ENCODE measurements at regions not wholly inside any gene's neighbourhood (a gene's known extent, or its start where the extent isn't known, plus 50 kb on each side); places are given as distances from the start of the nearest gene placed in this dataset.

DNA sequence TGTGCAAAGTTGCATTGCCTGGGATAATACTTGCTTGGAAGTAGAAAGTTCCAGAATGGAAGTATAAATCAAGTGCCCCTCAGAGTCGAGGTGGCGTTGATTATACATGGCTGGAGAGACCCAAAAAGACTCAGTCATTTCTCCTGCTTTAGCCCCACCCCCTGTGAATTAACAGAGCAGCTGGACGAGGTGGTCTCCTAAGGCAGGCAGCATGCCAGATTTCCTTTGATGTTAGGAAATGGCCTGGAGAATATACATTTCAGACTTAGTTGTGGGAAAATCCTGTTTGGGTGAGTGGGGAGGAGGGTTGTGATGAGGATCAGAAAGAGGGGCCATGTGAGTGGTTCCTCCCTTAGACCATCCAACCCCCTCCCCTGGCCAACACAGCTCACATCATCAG, 406.1 kb upstream of the TMPO start:
- in situ Hi-C loops (cut with MboI; ENCODE audit: low sequenced_read_pairs in 4 of 4): no loop called here
- intact Hi-C loops (cut with DNase I; ENCODE audit: low total_unique reads): no loop called here
- no peak overlapping the region for H3K4me3 ChIP-seq
- TF ChIP-seq, protein P1, sequence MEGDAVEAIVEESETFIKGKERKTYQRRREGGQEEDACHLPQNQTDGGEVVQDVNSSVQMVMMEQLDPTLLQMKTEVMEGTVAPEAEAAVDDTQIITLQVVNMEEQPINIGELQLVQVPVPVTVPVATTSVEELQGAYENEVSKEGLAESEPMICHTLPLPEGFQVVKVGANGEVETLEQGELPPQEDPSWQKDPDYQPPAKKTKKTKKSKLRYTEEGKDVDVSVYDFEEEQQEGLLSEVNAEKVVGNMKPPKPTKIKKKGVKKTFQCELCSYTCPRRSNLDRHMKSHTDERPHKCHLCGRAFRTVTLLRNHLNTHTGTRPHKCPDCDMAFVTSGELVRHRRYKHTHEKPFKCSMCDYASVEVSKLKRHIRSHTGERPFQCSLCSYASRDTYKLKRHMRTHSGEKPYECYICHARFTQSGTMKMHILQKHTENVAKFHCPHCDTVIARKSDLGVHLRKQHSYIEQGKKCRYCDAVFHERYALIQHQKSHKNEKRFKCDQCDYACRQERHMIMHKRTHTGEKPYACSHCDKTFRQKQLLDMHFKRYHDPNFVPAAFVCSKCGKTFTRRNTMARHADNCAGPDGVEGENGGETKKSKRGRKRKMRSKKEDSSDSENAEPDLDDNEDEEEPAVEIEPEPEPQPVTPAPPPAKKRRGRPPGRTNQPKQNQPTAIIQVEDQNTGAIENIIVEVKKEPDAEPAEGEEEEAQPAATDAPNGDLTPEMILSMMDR (IDR thresholded peaks at IDR 0.05 in 4 of 5, conservative IDR thresholded peaks at IDR 0.05 in 1 of 5): no peak
- no peak for TF ChIP-seq POLR2A (IDR thresholded peaks at IDR 0.05)
- no peak for ATAC-seq
- no peak overlapping the region for H3K27ac ChIP-seq
- H3K36me3 ChIP-seq: no peaks in the 10 kb centered on the region
- H3K4me1 ChIP-seq: no peaks in the 10 kb centered on the region
- no peaks in the 10 kb centered on the region for H3K27me3 ChIP-seq
- no peaks in the 10 kb centered on the region for H3K9me3 ChIP-seq
- DNase-seq: no peak

GRCh38 chr12:98110536-98110935, 404.9 kb upstream of the TMPO start:
- Histone ChIP-seq H3K27ac (no peak overlapping the region), H3K9me3 (no peaks in the 10 kb centered on the region), H3K27me3 (no peaks in the 10 kb centered on the region), H3K4me3 (no peak overlapping the region), H3K4me1 (no peaks in the 10 kb centered on the region), H3K36me3 (no peaks in the 10 kb centered on the region)
- intact Hi-C loops (cut with DNase I; ENCODE audit: low total_unique reads): no loop called here
- in situ Hi-C loops (cut with MboI; ENCODE audit: low sequenced_read_pairs in 4 of 4): no loop called here
- DNase-seq: no peak
- ATAC-seq: no peak
- no peak for TF ChIP-seq POLR2A (IDR thresholded peaks at IDR 0.05)
- TF ChIP-seq, protein P1 (IDR thresholded peaks at IDR 0.05 in 4 of 5, conservative IDR thresholded peaks at IDR 0.05 in 1 of 5): no peak

- no peak for DNase-seq
- Histone ChIP-seq H3K4me3 (no peak overlapping the region), H3K27me3 (no peaks in the 10 kb centered on the region), H3K27ac (no peak overlapping the region), H3K36me3 (no peaks in the 10 kb centered on the region), H3K9me3 (no peaks in the 10 kb centered on the region), H3K4me1 (no peaks in the 10 kb centered on the region)
- in situ Hi-C loops (cut with MboI; ENCODE audit: low sequenced_read_pairs in 4 of 4) (no loop called here), intact Hi-C loops (cut with DNase I; ENCODE audit: low total_unique reads) (no loop called here)
- no peak for ATAC-seq
- no peak for TF ChIP-seq POLR2A (IDR thresholded peaks at IDR 0.05)
- TF ChIP-seq, protein P1 (IDR thresholded peaks at IDR 0.05 in 4 of 5, conservative IDR thresholded peaks at IDR 0.05 in 1 of 5): no peak
Observed at GRCh38 chr12:98113548-98113947, 401.8 kb upstream of the TMPO start.

GRCh38 chr12:98121963-98122362, 393.4 kb upstream of the TMPO start:
- Histone ChIP-seq H3K4me3 (no peak overlapping the region), H3K36me3 (no peaks in the 10 kb centered on the region), H3K27ac (no peak overlapping the region), H3K4me1 (peaks cover 0 to 9% of the 10 kb centered on the region in 2 donors), H3K9me3 (no peaks in the 10 kb centered on the region), H3K27me3 (no peaks in the 10 kb centered on the region)
- in situ Hi-C loops (cut with MboI; ENCODE audit: low sequenced_read_pairs in 4 of 4): no loop called here
- DNase-seq (no peak), ATAC-seq (no peak)
- intact Hi-C loops (cut with DNase I; ENCODE audit: low total_unique reads): no loop called here
- TF ChIP-seq POLR2A (IDR thresholded peaks at IDR 0.05): no peak
- TF ChIP-seq, protein P1 (IDR thresholded peaks at IDR 0.05 in 4 of 5, conservative IDR thresholded peaks at IDR 0.05 in 1 of 5): no peak

DNA sequence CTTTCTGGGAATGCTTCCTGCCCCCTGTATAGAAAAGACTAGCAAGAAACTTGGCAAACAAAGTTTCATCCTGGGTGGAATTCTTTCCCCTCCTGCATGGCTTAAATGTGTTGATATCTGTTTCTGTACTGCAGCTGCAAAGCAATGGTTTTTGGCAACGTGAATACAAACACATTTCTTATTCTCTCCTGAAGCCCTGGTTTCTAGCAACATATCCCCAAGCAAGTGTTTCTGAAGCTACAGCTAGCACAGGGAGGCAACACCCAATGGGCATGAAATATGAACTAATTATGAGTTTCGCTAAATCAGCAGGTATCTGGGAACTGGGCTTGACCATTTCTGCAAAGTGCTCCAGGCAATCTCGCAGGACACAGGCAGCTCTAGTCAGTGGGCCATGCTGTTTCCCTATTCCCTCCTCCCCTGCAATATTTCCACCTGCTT, 392.3 kb upstream of the TMPO start:
- H3K27me3 ChIP-seq: no peaks in the 10 kb centered on the region
- H3K36me3 ChIP-seq: no peaks in the 10 kb centered on the region
- ATAC-seq (no peak), DNase-seq (no peak)
- H3K9me3 ChIP-seq: no peaks in the 10 kb centered on the region
- TF ChIP-seq, protein P1 (IDR thresholded peaks at IDR 0.05 in 4 of 5, conservative IDR thresholded peaks at IDR 0.05 in 1 of 5): no peak
- H3K4me3 ChIP-seq: no peak overlapping the region
- intact Hi-C loops (cut with DNase I; ENCODE audit: low total_unique reads): no loop called here
- in situ Hi-C loops (cut with MboI; ENCODE audit: low sequenced_read_pairs in 4 of 4): no loop called here
- H3K27ac ChIP-seq: no peak overlapping the region
- H3K4me1 ChIP-seq: peaks cover 0 to 9% of the 10 kb centered on the region in 2 donors
